Activated CD4-positive, CD25-positive, alpha-beta regulatory T cell treated with anti-CD3 and anti-CD28 coated beads, Interleukin-2, amount 50 U/mL, for 72 hours (primary cell): ENCODE measurements at regions not wholly inside any gene's neighbourhood (a gene's known extent, or its start where the extent isn't known, plus 50 kb on each side); places are given as distances from the start of the nearest gene placed in this dataset.

ENCODE experiments used
- DNase-seq: peaks from one replicate; pipeline ENCODE4 v3.0.0; 2021

GRCh38 chr1:168454211-168454815 lies 89.5 kb downstream of the XCL2 start:
- DNase-seq, result no peak

GRCh38 chr1:168453056-168453455 lies 90.7 kb downstream of the XCL2 start:
- DNase-seq, result no peak

DNA sequence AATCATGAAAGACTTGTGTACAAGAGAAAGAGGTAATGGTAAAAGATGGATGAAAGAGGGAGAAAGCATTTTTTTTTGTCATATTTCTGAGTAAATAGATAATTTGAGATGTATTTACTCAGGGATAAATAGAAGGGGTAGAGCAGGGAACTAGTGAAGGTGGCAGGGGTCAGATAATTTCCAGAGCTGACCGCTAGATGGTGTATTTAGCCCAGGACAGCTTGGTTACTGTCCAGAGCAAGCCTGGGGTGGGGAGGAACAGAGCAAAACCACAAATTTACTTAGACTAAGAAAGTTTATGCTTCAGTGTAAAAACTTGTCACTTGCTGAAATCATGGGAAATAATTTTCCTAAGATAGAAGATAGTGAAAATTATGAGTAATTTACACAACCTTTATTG lies 91.5 kb downstream of the XCL2 start:
- DNase-seq, result no peak

DNA sequence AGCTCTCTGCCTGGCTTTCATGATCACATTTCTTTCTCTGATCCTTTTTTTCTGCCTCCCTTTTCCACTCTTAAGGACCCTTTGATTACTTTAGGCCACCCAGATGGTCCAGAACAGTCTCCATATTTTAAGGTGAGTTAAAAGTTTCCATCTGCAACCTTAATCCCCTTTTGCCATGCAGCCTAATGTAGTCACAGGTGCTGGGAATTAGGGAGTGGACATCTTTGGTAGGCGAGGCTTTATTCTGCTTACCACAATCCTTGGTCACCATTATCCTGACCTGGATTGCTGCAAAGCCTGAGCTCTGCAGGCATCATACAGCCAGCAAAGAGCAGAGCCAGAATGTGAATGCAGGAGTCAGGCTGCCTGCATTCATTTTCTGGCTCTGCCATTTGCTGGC lies 95.9 kb downstream of the XCL2 start:
- DNase-seq, result no peak

- no peak for DNase-seq
These were observed 97.7 kb downstream of the XCL2 start for GRCh38 chr1:168446081-168446480.

GRCh38 chr1:168443899-168444298 lies 99.9 kb downstream of the XCL2 start:
- no peak for DNase-seq

GRCh38 chr1:168443356-168443755 lies 100.4 kb downstream of the XCL2 start:
- no peak for DNase-seq

- DNase-seq, result no peak
These were observed 100.9 kb downstream of the XCL2 start for GRCh38 chr1:168442931-168443330.

DNA sequence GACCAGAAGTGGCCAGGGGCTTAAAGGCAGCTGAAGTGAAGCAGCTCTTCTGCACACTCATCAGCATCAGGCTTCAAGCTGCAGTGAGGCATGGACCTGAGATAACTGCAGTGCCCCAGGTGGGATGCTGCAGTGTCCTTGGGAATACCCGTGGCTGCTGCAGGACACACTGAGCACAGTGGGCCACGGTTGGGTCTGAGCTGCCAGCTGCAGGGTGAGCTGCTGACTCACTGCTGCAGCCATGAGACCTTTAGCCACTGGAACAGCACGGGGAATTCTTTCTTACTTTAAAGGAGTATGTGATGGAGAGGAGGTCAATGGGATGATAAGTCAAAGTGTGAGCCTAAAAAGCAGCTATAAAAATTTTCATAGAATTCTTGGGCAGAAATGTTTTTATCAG lies 102.1 kb downstream of the XCL2 start:
- no peak for DNase-seq

DNA sequence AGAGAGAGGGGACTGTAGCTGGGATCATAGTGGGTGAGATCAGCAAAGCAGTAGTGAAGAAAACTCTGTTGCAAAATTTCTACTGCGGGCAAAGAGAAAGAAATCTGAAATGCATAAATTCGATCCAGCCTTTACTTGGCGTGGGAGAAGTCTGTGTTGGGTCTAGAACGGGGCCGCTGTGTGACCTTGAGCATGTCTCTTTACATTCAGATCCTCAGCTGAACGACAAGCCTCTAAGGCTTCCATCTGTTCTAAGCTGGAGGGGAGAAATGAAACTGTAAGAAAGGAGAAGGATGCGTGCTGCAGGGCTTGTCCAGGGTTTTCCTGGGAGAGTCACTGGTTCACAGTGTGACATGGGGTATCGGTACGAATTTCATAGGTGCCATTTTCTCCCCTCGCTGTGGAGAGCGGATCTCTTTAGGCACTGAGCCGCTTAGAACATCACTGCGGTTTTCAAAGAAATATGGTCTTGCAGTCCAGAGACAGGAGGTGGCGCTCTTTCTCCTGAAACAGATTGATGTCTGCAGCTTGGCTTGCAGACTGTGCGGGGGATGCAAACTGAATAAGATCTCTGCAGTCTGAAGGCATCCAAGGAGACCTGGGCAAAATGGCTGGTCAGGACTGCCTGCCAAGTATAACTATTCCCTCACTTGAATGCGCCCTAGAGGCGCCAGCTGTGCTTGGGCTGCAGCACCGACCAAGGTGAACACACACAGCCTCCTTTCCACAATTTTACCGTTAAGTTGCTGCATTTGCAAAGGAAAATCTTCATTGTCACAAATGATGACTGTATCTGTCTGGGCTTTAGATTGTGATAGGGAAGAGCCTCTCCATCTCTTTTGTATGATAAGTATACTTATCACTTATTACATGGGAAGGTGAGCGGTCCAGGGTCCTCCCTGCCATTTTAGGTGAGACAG lies 104.1 kb downstream of the XCL2 start:
- peak; percentile 64 for DNase-seq

DNA sequence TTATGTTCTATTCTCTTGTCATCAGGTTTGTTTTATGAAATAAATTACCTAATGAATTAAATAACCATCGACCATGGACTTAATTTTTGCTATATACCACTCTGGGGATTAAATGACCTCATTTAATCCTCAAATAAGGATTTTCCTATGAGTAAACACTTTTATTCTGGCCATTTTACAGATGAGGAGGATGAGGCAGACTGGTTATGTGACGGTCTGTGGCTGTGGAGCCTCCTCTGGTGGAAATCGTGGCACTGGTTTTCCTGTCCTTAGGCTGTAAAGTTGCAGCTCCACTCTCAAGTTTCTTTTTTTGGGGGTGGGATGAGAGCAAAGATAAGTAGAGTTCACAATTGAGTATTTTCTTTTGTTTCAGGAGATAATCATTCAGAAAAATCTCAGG lies 105.2 kb downstream of the XCL2 start:
- no peak for DNase-seq

DNA sequence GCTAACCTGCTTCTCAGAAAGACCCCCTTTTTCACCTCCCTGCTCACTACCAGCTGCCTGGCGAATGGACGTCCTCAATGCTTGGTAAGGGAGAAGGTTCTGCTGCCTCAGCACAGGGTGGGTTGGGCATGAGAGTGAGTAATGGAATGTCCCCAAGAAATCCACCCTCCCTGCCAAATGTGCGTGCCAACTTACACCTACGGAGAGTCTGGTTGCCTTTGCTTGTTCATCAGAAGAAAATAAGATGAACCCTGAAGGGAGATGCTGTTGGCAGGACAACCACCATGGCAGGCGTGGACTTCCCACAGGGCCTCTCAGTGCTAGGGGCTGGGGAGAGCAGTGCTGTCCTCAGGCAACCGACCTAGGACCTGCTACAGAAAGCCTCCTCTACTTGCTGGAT lies 106.0 kb downstream of the XCL2 start:
- DNase-seq, result no peak

DNA sequence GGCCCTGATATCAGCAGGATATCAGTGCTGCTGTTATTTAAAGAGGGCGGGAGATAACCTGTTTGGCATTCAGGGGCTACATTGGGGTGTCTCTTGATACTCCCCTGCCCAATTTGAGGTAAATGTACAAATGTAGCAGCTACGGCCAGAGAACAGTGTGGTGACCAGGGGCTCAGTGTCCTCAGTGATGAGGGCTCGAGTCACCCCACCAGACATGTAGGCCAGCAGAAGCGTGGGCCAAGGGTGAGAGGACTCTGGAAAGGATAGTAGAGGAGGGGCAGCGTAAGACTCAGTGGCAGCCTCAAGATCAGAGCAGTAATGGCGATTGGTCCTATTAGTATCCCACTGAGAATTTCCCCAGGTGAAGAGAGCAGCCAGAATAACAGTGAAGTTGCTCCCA lies 108.4 kb downstream of the XCL2 start:
- DNase-seq, result no peak

DNA sequence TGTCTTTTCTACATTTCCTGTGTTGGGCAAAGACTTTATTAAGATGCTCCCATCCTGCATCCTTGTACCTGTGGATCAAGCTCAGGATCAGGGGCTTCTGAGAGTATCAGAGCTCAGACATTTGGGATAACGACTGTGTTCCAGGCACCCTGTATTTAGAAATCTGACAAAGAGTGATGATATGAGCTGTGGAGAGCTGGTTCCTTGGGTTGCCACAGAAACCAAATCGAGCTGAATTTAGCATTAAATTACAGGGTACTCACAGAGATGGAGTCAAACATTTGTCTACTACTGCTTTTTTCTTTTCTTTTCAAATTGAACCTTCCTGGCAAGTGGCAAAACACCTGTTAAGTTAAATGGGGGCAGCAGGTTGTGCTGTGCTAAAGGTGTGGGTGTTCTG lies 110.6 kb downstream of the XCL2 start:
- no peak for DNase-seq

DNA sequence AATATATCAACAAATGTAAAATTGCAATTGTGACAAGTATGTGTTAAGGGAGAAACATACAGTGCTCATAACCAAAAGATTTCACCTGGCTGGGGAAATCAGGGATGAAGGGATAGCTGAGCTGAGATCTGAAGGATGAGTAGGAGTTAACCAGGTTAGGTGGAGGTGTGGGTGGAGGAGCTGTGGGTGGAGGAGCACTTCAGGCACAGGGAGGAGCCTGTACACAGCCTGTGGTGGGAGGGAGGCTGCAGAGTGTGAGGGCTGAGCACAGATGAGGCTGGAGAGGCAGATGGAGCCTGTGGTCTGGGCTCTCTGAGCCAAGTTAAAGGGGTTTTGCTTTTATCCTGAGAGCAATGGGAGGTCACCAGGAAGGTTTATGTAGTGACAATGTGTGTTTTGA lies 111.9 kb downstream of the XCL2 start:
- DNase-seq, result no peak

DNA sequence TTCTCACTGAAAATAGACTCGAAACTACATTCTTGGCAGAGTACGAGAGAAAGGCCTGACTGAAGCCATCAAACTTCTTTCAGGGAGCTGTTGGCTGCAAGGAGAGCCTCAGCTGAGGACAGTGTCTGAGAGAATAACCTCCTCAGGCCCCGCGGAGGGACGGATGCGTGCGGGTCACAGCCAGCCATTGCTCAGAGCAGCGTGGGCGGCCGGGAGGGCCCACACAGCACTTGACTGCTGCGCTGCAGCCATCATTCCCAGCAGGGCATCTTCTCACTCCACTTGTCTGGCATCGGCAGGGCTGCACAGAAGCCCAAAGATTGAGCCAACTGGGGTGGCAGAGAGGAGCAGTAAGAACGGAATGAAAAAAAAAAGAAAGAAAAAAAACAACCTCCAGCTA lies 113.5 kb downstream of the XCL2 start:
- DNase-seq, result no peak

- DNase-seq, result no peak
These were observed 115.6 kb downstream of the XCL2 start for GRCh38 chr1:168428063-168428731.

GRCh38 chr1:168427051-168427450 lies 116.7 kb downstream of the XCL2 start:
- DNase-seq, result no peak

DNA sequence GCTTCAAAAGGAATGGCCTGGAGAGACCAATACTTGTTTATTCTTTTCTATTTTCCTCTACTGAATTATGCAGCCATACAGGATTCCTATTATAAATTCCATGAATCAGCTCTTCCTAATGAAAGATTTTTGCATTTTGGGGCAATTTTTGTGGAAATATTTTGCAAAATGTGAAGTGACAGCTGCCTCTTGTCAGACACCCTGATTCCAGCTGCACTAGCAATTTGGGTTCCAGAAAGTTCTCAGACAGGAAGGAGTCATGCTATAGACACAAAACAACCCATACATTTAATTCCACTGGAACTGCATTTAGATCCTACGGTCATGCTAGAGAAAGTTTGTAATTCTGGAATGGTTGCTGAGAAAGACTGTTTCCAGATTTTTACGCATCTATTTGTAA lies 119.5 kb downstream of the XCL2 start:
- DNase-seq, result no peak

DNA sequence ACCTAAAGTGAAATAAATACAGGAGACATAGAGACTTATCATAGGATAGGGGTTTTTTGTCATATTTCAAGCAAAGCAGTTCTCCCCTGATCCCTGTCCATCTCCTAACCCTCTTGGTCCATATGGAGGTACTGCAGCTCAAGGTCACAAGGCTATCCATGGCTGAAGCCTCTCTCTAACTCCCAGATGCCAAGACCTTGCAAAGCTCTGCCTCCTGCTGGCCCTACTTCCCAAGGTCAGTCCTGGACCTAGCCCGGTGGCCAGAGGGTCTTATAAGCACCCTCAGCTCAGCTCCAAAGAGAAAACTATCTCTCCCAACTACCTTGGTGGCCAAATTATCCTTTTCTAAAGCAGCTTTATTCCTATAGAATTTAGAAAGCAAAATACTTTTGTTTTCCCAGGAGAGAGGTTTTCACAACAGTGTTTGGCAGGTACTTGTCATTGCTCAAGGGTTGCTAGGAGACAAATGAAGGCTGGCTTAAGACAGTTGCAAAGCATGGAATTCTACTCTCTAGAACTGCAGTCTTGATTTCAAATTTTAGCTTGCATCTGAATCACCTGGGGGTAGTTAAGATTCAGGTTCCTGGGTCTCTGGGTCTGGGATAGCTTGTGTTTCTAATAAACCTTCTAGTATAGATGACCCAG lies 121.5 kb downstream of the XCL2 start:
- DNase-seq, result no peak

DNA sequence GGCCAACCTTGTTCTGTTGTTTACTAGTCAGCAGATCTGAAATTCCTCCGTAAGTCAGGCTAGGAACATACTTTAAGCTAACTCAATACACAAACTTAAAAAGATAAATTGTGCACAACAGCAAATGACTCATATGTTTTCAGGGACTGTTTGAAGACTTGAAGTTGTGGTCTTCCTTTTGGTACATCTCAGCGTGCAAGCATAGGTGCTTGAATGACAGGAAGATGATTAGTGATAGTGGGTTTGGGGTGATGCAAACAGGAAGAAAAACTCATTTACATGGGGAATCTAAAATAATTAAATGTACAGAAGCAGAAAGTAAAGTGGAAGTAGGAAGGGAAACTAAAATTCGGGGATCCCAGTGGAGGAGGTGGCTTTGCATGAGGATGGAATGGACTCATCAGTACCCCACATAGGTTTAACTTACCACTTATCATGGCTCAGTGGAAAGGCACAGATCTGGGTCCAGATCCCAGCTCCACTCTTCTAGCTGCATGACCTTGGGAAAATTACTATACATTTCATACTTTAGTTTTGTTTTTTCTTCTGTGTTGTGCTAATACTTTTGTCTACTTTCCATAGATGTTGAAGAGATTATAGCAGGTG lies 122.3 kb downstream of the XCL2 start:
- no peak for DNase-seq

DNA sequence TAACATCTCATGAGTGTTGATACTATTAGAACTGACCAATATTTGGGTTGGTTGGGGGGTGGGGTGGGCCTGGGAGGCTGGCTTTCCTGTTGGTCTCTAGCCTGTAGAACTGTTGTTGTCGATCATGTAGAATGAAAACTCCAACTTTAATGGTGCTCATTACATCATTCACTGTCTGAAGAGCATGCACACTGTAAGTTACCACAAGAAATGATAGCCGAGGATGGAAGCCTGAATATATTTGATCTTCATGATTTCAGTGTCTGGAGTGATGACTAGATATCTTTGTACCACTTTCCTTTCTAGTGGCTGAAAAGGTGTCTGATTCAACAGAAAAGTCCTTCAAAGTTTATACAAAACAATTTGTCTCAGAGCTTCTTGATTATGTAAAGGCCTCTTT lies 123.6 kb downstream of the XCL2 start:
- DNase-seq, result no peak

DNA sequence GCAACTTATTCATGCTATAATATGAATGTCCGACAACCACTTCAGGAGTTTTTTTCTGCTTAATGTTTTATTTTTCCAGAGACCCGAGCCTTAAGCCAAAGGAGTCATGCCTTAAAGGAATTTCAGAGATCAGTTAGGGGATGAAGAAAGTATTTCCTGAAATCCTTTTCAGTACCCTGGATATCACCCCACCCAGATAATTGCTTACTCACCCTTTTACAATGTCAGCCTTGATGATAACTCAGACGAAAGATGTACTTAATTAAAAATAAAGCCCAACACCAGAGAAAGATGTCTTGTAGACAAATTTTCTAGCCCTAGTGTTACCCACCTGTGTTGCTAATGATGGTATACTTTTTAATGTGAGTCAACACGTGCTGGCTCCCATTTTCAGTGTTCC lies 124.1 kb downstream of the XCL2 start:
- no peak for DNase-seq
